A673 (cell line): ENCODE measurements at regions not wholly inside any gene's neighbourhood (a gene's known extent, or its start where the extent isn't known, plus 50 kb on each side); places are given as distances from the start of the nearest gene placed in this dataset.
A peak's percentile ranks its signal among the peaks of the same experiment; 100 is the strongest.

Source experiments
- BruUV-seq: library from RNA; stranded (reverse); fragments of 400-500 nt; replicated peaks from 2 replicates; lab custom pipeline; 2021; lab: Mats Ljungman, UMichigan
- CTCF ChIA-PET: fragments of 300-600 bp; sonication (Branson Sonifier 250); formaldehyde crosslinking; loops from one replicate; lab custom pipeline; 2022; ENCODE audit warnings: antibody characterized with exemption; lab: Charles Lee
- POLR2A ChIA-PET: fragments of 300-600 bp; sonication (Branson Sonifier 250); formaldehyde crosslinking; loops from one replicate; lab custom pipeline; 2022; ENCODE audit warnings: antibody characterized with exemption; ENCODE audit not compliant: low non-redundant PET; lab: Charles Lee
- DNase-seq: peaks from one replicate; pipeline ENCODE4 v3.0.0-alpha.2; 2015; ENCODE audit warnings: low spot score
- H3K27ac ChIP-seq: fragments of 200-600 bp; sonication (generic); 2 replicates; pipeline ENCODE4 v1.5.1; 2016; ENCODE audit warnings: mixed run types, low read depth, mild to moderate bottlenecking, mixed read lengths, antibody characterized with exemption, low read length; ENCODE audit not compliant: poor library complexity, severe bottlenecking
- H3K27me3 ChIP-seq: fragments of 200-600 bp; sonication (generic); replicated peaks from 2 replicates; pipeline ENCODE4 v1.6.1; 2017; ENCODE audit warnings: mixed run types, low read depth, mild to moderate bottlenecking, mixed read lengths, antibody characterized with exemption, low read length; ENCODE audit not compliant: insufficient read depth, poor library complexity
- H3K36me3 ChIP-seq: fragments of 200-600 bp; sonication (generic); 2 replicates; pipeline ENCODE4 v1.6.1; 2016; ENCODE audit warnings: mixed run types, mild to moderate bottlenecking, mixed read lengths, antibody characterized with exemption, low read length; ENCODE audit not compliant: insufficient read depth, poor library complexity, severe bottlenecking
- H3K4me1 ChIP-seq: fragments of 200-600 bp; sonication (generic); 2 replicates; pipeline ENCODE4 v1.6.1; 2017; ENCODE audit warnings: mixed run types, mild to moderate bottlenecking, mixed read lengths, antibody characterized with exemption, low read length; ENCODE audit not compliant: insufficient read depth, poor library complexity, severe bottlenecking
- H3K4me3 ChIP-seq: fragments of 200-600 bp; sonication (generic); 2 replicates; pipeline ENCODE4 v1.5.1; 2016; ENCODE audit warnings: low read depth, mixed run types, mild to moderate bottlenecking, mixed read lengths, low read length; ENCODE audit not compliant: poor library complexity, severe bottlenecking
- H3K9me3 ChIP-seq: fragments of 200-600 bp; sonication (generic); 2 replicates; pipeline ENCODE4 v1.6.1; 2016; ENCODE audit warnings: mixed run types, low read depth, mild to moderate bottlenecking, mixed read lengths, antibody characterized with exemption, low read length; ENCODE audit not compliant: poor library complexity, severe bottlenecking
- EZH2 ChIP-seq: fragments of 200-600 bp; sonication (generic); IDR thresholded peaks from 2 replicates; pipeline ENCODE4 v1.6.1; 2017; ENCODE audit warnings: borderline replicate concordance, low read depth, mild to moderate bottlenecking, mixed read lengths, antibody characterized with exemption, low read length; ENCODE audit not compliant: poor library complexity, severe bottlenecking
- intact Hi-C: fragments of 100-400 bp; cut with micrococcal nuclease; formaldehyde crosslinking; loops from one replicate; pipeline ENCODE4 v1.10.0; 2022; ENCODE audit not compliant: unreplicated experiment
- TF ChIP-seq, protein P1 (sequence below): fragments of 300-800, 200-600 bp; sonication (generic); conservative IDR thresholded peaks from 2 replicates; pipeline ENCODE4 v1.5.1; 2017; ENCODE audit warnings: low read depth, mild to moderate bottlenecking, antibody characterized with exemption, low read length, moderate library complexity, mixed read lengths

DNA sequence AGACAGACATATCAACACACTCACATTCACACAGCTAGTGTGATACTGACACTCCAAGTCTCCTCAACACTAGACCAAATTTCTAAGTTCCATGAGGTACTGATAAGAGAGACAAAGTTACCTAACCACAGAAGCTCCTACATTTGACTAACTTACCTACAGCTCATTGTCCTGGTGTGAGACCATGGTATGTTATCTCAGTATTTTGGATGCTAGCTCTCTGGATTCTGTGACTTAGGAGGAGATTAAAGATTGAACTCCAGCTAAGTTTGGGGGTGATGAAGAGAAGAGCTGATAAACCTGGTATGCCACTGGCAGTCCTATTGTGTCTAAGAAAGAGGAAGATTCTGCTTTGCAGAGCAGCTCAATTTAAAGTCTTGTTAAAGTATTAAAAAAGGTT lies 144.0 kb upstream of the MYRIP start:
- BruUV-seq = no TSS peak
- POLR2A ChIA-PET = no interaction called here
- DNase-seq = no peak
- TF ChIP-seq, protein P1, sequence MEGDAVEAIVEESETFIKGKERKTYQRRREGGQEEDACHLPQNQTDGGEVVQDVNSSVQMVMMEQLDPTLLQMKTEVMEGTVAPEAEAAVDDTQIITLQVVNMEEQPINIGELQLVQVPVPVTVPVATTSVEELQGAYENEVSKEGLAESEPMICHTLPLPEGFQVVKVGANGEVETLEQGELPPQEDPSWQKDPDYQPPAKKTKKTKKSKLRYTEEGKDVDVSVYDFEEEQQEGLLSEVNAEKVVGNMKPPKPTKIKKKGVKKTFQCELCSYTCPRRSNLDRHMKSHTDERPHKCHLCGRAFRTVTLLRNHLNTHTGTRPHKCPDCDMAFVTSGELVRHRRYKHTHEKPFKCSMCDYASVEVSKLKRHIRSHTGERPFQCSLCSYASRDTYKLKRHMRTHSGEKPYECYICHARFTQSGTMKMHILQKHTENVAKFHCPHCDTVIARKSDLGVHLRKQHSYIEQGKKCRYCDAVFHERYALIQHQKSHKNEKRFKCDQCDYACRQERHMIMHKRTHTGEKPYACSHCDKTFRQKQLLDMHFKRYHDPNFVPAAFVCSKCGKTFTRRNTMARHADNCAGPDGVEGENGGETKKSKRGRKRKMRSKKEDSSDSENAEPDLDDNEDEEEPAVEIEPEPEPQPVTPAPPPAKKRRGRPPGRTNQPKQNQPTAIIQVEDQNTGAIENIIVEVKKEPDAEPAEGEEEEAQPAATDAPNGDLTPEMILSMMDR = no peak
- TF ChIP-seq EZH2 = no peak
- intact Hi-C loops = no loop called here
- Histone ChIP-seq H3K27ac (no peak overlapping the region), H3K4me1 (no peaks in the 10 kb centered on the region), H3K27me3 (no peaks in the 10 kb centered on the region), H3K9me3 (no peaks in the 10 kb centered on the region), H3K4me3 (no peak overlapping the region), H3K36me3 (no peaks in the 10 kb centered on the region)
- CTCF ChIA-PET = no interaction called here

DNA sequence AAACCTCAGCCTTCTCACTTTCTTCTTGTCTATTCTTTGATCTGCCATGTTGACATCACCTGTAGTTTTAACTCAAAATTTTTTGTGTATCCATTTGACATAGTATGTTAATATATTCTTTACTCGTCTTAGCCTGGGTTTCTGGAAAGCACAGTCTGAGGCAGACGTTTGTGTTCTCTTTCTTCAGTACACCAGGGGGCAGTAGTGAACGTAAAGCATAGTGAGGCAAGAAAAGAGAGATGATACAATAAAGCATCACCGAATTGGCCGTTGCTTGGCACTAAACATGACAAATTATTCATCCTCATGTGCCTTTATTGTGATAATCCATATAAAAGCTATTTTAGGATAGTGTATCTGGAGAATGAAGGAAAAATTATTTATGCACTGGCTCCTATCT lies 141.0 kb upstream of the MYRIP start:
- BruUV-seq = no TSS peak
- ChIA-PET CTCF (no interaction called here), POLR2A (no interaction called here)
- Histone ChIP-seq H3K4me3 (no peak overlapping the region), H3K36me3 (no peaks in the 10 kb centered on the region), H3K9me3 (no peaks in the 10 kb centered on the region), H3K27me3 (no peaks in the 10 kb centered on the region), H3K27ac (no peak overlapping the region), H3K4me1 (no peaks in the 10 kb centered on the region)
- DNase-seq = peak; percentile 56
- TF ChIP-seq, protein P1 = peak; percentile 57
- no peak for TF ChIP-seq EZH2
- intact Hi-C loops = no loop called here

DNA sequence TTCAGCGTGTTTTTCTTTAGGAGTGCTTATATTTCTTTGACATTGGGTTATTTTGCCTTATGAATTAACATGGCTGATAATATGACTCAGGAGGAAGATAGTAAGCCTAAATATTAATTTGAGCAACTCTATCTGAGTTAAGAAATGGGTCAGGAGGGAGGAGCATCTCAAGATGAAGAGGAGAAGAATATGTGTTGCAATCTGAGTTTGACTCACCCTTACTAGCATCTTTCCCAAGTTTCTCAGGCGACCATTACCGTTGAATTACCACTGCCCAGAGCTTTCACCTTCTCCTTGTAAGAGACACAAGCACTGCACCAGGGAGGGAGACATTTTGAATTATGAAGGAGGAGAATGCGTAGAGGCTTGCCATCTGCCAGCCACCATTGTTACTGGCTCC lies 138.3 kb upstream of the MYRIP start:
- Histone ChIP-seq H3K9me3 (no peaks in the 10 kb centered on the region), H3K36me3 (no peaks in the 10 kb centered on the region), H3K4me1 (no peaks in the 10 kb centered on the region), H3K27ac (no peak overlapping the region), H3K4me3 (no peak overlapping the region), H3K27me3 (no peaks in the 10 kb centered on the region)
- ChIA-PET POLR2A (no interaction called here), CTCF (no interaction called here)
- intact Hi-C loops = no loop called here
- DNase-seq = no peak
- no TSS peak for BruUV-seq
- TF ChIP-seq EZH2 = no peak
- TF ChIP-seq, protein P1 = no peak
